Kidney (tissue), 13 donors: ENCODE measurements at regions not wholly inside any gene's neighbourhood (a gene's known extent, or its start where the extent isn't known, plus 50 kb on each side); places are given as distances from the start of the nearest gene placed in this dataset.

ENCODE experiments used
- DNase-seq, 5 donors: peaks; one replicate each; pipeline ENCODE4 v3.0.0-alpha.2; 2013 to 2020
- FAIRE-seq: peaks from 2 replicates; lab custom pipeline; 2012; peaks lifted over from hg19 to GRCh38; lab: Jason Lieb, UNC
- H3K27ac ChIP-seq, 2 donors: one replicate each; pipeline ENCODE4 v1.7.0; 2013; ENCODE audit warnings: low read depth in 2 of 2, low read length in 2 of 2, inconsistent platforms in 1 of 2
- H3K27me3 ChIP-seq: one replicate; pipeline ENCODE4 v1.7.1; 2013; ENCODE audit warnings: low read length, inconsistent platforms; ENCODE audit not compliant: control insufficient read depth, insufficient read depth
- H3K36me3 ChIP-seq, 3 donors: one replicate each; pipeline versions ENCODE4 v1.7.0 to v1.7.1; 2013; ENCODE audit warnings: low read length in 3 of 3, control low read depth in 1 of 3, inconsistent platforms in 1 of 3; ENCODE audit not compliant: insufficient read depth in 3 of 3, control insufficient read depth in 2 of 3
- H3K4me1 ChIP-seq, 3 donors: one replicate each; pipeline versions ENCODE4 v1.7.0 to v1.7.1; 2013; ENCODE audit warnings: low read length in 3 of 3, inconsistent platforms in 1 of 3, low read depth in 1 of 3; ENCODE audit not compliant: control insufficient read depth in 2 of 3, insufficient read depth in 2 of 3
- H3K4me3 ChIP-seq, 3 donors: one replicate each; pipeline versions ENCODE4 v1.7.0 to v1.8.1; 2013; ENCODE audit warnings: low read length in 3 of 3, control low read depth in 1 of 3, inconsistent platforms in 1 of 3
- H3K9ac ChIP-seq, 3 donors: one replicate each; pipeline versions ENCODE4 v1.7.0 to v1.7.1; 2013; ENCODE audit warnings: low read length in 3 of 3, control low read depth in 1 of 3, inconsistent platforms in 1 of 3
- H3K9me3 ChIP-seq, 3 donors: one replicate each; pipeline versions ENCODE4 v1.7.0 to v1.7.1; 2013; ENCODE audit warnings: low read length in 3 of 3, control low read depth in 1 of 3, inconsistent platforms in 1 of 3; ENCODE audit not compliant: control insufficient read depth in 2 of 3, insufficient read depth in 1 of 3
- CTCF ChIP-seq: IDR thresholded peaks from 3 replicates; pipeline ENCODE4 v1.5.1; 2012; ENCODE audit warnings: mild to moderate bottlenecking, moderate library complexity, borderline replicate concordance; ENCODE audit not compliant: insufficient read depth; ENCODE audit errors: extremely low read depth
- intact Hi-C: fragments of 100-400 bp; cut with DNase I; formaldehyde crosslinking; loops from one replicate; pipeline ENCODE4 v1.11.1; 2022
- donor health status: control.
- donor health status: control.
- donor health status: control.
- donor health status: control.
- donor health status: control.
- donor health status: DM: yes; HTN: yes; CAD: no.
- donor health status: Normal renal cell carcinoma (clear cell type).

- H3K27ac ChIP-seq, result no peak overlapping the region
- FAIRE-seq (no peak), DNase-seq (no peak)
- intact Hi-C loops, result no loop called here
- TF ChIP-seq CTCF, result no peak
- H3K4me3 ChIP-seq, result no peak overlapping the region
- H3K4me1 ChIP-seq, result no peaks in the 10 kb centered on the region
- H3K9ac ChIP-seq, result no peak overlapping the region
- H3K36me3 ChIP-seq, result no peaks in the 10 kb centered on the region
- no peaks in the 10 kb centered on the region for H3K9me3 ChIP-seq
- no peaks in the 10 kb centered on the region for H3K27me3 ChIP-seq
These were observed 746.4 kb downstream of the CDH11 start for GRCh38 chr16:64375391-64375980.

GRCh38 chr16:64370112-64370511, 751.8 kb downstream of the CDH11 start:
- Histone ChIP-seq H3K4me1 (no peaks in the 10 kb centered on the region), H3K36me3 (no peaks in the 10 kb centered on the region), H3K4me3 (no peak overlapping the region), H3K27ac (no peak overlapping the region), H3K27me3 (no peaks in the 10 kb centered on the region), H3K9ac (no peak overlapping the region), H3K9me3 (no peaks in the 10 kb centered on the region)
- TF ChIP-seq CTCF, result no peak
- intact Hi-C loops, result no loop called here
- no peak for DNase-seq
- FAIRE-seq, result no peak

- H3K27ac ChIP-seq, result no peak overlapping the region
- H3K4me1 ChIP-seq, result no peaks in the 10 kb centered on the region
- no peaks in the 10 kb centered on the region for H3K27me3 ChIP-seq
- TF ChIP-seq CTCF, result no peak
- H3K9ac ChIP-seq, result no peak overlapping the region
- no peak for FAIRE-seq
- intact Hi-C loops, result no loop called here
- H3K4me3 ChIP-seq, result no peak overlapping the region
- no peaks in the 10 kb centered on the region for H3K36me3 ChIP-seq
- H3K9me3 ChIP-seq, result no peaks in the 10 kb centered on the region
- no peak for DNase-seq
These were observed 756.4 kb downstream of the CDH11 start for GRCh38 chr16:64365448-64365931.

GRCh38 chr16:64364894-64365293, 757.0 kb downstream of the CDH11 start:
- Histone ChIP-seq H3K36me3 (no peaks in the 10 kb centered on the region), H3K9me3 (no peaks in the 10 kb centered on the region), H3K27ac (no peak overlapping the region), H3K4me1 (no peaks in the 10 kb centered on the region), H3K9ac (no peak overlapping the region), H3K4me3 (no peak overlapping the region), H3K27me3 (no peaks in the 10 kb centered on the region)
- FAIRE-seq, result peak; percentile 64
- intact Hi-C loops, result no loop called here
- TF ChIP-seq CTCF, result no peak
- no peak for DNase-seq
